ENCODE measurements at regions not wholly inside any gene's neighbourhood (a gene's known extent, or its start where the extent isn't known, plus 50 kb on each side); places are given as distances from the start of the nearest gene placed in this dataset.

DNA sequence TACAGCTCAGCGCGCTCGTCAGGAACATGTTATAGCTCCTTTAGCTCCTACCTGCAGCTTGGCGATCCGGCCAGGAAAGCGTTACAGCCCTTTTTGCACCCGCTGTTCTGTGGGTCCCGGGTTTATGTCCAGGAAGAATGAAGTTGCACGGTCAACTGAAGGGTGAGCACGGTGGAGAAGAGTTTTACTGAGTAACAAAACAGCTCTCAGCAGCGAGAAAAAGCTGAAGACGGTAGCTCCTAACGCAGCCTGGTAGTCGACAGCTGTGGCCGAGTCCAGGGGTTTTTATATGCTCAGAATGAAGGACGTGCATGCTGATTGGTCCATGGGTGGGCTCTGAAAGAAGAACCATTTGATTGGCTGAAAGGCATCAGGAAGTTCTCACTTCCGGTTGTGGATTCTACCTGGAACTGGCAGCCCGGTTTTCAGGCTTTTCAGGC lies 1830.1 kb upstream of the NUDT12 start:
- Histone ChIP-seq H3K9me1 (replicated peaks; ENCODE audit: control insufficient read depth, extremely low read depth, insufficient read depth, low read length) (no peaks in the 10 kb centered on the region), H3K36me3 (ENCODE audit: control insufficient read depth in 2 of 2, extremely low read depth in 1 of 2, insufficient read depth in 2 of 2, low read length in 2 of 2) (no peaks in the 10 kb centered on the region), H3K4me3 (replicated peaks in 1 of 3; ENCODE audit: insufficient read depth in 1 of 3, low read depth in 1 of 3, low read length in 3 of 3) (no peak overlapping the region), H2AFZ (ENCODE audit: low read depth, low read length) (no peak overlapping the region), H3K27ac (ENCODE audit: insufficient read depth, low read depth, low read length) (no peak overlapping the region), H3K79me2 (ENCODE audit: control insufficient read depth, insufficient read depth, low read length) (no peaks in the 10 kb centered on the region), H3K9me3 (replicated peaks; ENCODE audit: control insufficient read depth, insufficient read depth, low read length) (no peaks in the 10 kb centered on the region), H3K4me1 (ENCODE audit: control insufficient read depth, extremely low read depth, insufficient read depth, low read length) (no peaks in the 10 kb centered on the region), H4K20me1 (replicated peaks; ENCODE audit: control insufficient read depth, extremely low read depth, insufficient read depth, low read length) (no peaks in the 10 kb centered on the region), H3K9ac (replicated peaks; ENCODE audit: extremely low read depth, insufficient read depth, low read length) (no peak overlapping the region), H3K27me3 (ENCODE audit: control insufficient read depth in 2 of 2, insufficient read depth in 2 of 2, low read length in 2 of 2) (no peaks in the 10 kb centered on the region), H3K4me2 (ENCODE audit: insufficient read depth, low read length) (no peak overlapping the region)
- FAIRE-seq: no peak
- POLR2A ChIA-PET: no interaction called here
- CTCF ChIA-PET: no interaction called here
- no TSS peak for BruUV-seq (replicated peaks)
- dilution Hi-C loops (cut with MboI; ENCODE audit: extremely low pct_ligation_motif_present, low sequenced_read_pairs): no loop called here
- TF ChIP-seq FOS (IDR thresholded peaks at IDR 0.05; ENCODE audit: borderline replicate concordance, insufficient read depth, low read length): no peak
- TF ChIP-seq GATA2 (IDR thresholded peaks at IDR 0.05; ENCODE audit: insufficient read depth, insufficient read length, low read depth, low read length): no peak
- no peak for TF ChIP-seq POLR2A (IDR thresholded peaks at IDR 0.05; ENCODE audit: low read depth, low read length)
- no peak for TF ChIP-seq MYC (IDR thresholded peaks at IDR 0.05; ENCODE audit: low read depth, low read length)
- TF ChIP-seq, protein P1, sequence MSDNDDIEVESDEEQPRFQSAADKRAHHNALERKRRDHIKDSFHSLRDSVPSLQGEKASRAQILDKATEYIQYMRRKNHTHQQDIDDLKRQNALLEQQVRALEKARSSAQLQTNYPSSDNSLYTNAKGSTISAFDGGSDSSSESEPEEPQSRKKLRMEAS (IDR thresholded peaks at IDR 0.05; ENCODE audit: insufficient read depth, insufficient read length): no peak
- no peak for TF ChIP-seq POLR2AphosphoS5 (IDR thresholded peaks at IDR 0.05; ENCODE audit: insufficient read depth, low read depth, low read length)
- no peak for TF ChIP-seq EZH2 (IDR thresholded peaks at IDR 0.05; ENCODE audit: borderline replicate concordance, low read depth, low read length, severe bottlenecking)
- no peak for TF ChIP-seq JUN (IDR thresholded peaks at IDR 0.05; ENCODE audit: borderline replicate concordance, insufficient read depth, insufficient read length, low read depth)
- TF ChIP-seq, protein P2, sequence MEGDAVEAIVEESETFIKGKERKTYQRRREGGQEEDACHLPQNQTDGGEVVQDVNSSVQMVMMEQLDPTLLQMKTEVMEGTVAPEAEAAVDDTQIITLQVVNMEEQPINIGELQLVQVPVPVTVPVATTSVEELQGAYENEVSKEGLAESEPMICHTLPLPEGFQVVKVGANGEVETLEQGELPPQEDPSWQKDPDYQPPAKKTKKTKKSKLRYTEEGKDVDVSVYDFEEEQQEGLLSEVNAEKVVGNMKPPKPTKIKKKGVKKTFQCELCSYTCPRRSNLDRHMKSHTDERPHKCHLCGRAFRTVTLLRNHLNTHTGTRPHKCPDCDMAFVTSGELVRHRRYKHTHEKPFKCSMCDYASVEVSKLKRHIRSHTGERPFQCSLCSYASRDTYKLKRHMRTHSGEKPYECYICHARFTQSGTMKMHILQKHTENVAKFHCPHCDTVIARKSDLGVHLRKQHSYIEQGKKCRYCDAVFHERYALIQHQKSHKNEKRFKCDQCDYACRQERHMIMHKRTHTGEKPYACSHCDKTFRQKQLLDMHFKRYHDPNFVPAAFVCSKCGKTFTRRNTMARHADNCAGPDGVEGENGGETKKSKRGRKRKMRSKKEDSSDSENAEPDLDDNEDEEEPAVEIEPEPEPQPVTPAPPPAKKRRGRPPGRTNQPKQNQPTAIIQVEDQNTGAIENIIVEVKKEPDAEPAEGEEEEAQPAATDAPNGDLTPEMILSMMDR (IDR thresholded peaks at IDR 0.05; ENCODE audit: extremely low read depth in 1 of 2, insufficient read depth in 1 of 2, low read depth in 1 of 2, low read length in 2 of 2): no peak
- intact Hi-C loops (cut with micrococcal nuclease): no loop called here
- no peak for DNase-seq (ENCODE audit: low read depth, low spot score)

Data from endothelial cell of umbilical vein (primary cell).